Spleen (tissue), 7 donors: ENCODE measurements at regions not wholly inside any gene's neighbourhood (a gene's known extent, or its start where the extent isn't known, plus 50 kb on each side); places are given as distances from the start of the nearest gene placed in this dataset.

Experiments used
- CTCF ChIP-seq, 11 experiments: fragments of 200-600 bp in 7 of 11; fragments of 450-650 bp in 4 of 11; sonication (generic) in 4 of 11; IDR thresholded peaks in 8 of 11; conservative IDR thresholded peaks in 3 of 11; 1 replicate in 7 of 11; 2 replicates in 4 of 11; pipeline versions ENCODE4 v1.4.0 to v1.8.0; 2016 to 2021; ENCODE audit warnings: antibody characterized with exemption in 11 of 11, inconsistent platforms in 4 of 11, mild to moderate bottlenecking in 1 of 11
- POLR2A ChIP-seq, 3 donors: fragments of 450-650 bp; IDR thresholded peaks; one replicate each; pipeline ENCODE4 v1.5.1; 2017; ENCODE audit warnings: antibody characterized with exemption in 3 of 3, mild to moderate bottlenecking in 1 of 3
- POLR2AphosphoS5 ChIP-seq, 3 donors: sonication (generic); formaldehyde crosslinking; IDR thresholded peaks; one replicate each; pipeline ENCODE4 v1.5.1; 2017; ENCODE audit warnings: antibody characterized with exemption in 3 of 3
- donor health status: DM: no; HTN: no; CAD: no; lungs with moderate emphysema.
- donor health status: DM: no; HTN: no; CAD: no.
- donor health status: DM: no; HTN: no; CAD: no.

- no peak for TF ChIP-seq CTCF (IDR thresholded peaks at IDR 0.05 in 8 of 11, conservative IDR thresholded peaks at IDR 0.05 in 3 of 11)
- no peak for TF ChIP-seq POLR2A (IDR thresholded peaks at IDR 0.05)
- TF ChIP-seq POLR2AphosphoS5 (IDR thresholded peaks at IDR 0.05): no peak
Measured at GRCh38 chr1:87204441-87204840, 124.2 kb upstream of the LMO4 start.
